ENCODE measurements at regions not wholly inside any gene's neighbourhood (a gene's known extent, or its start where the extent isn't known, plus 50 kb on each side); places are given as distances from the start of the nearest gene placed in this dataset.

- TF ChIP-seq CTCF (IDR thresholded peaks at IDR 0.05; ENCODE audit: insufficient read depth, low read length), result no peak
- TF ChIP-seq POLR2AphosphoS5 (IDR thresholded peaks at IDR 0.05; ENCODE audit: low read depth), result no peak
- no peak for TF ChIP-seq GABPA (IDR thresholded peaks at IDR 0.05; ENCODE audit: low read depth)
- TF ChIP-seq REST (IDR thresholded peaks at IDR 0.05; ENCODE audit: insufficient replicate concordance, low read depth), result no peak
- TF ChIP-seq SPI1 (IDR thresholded peaks at IDR 0.05; ENCODE audit: borderline replicate concordance, low read depth), result no peak
Observed at GRCh38 chr3:23659840-23660430, 145.8 kb upstream of the UBE2E1 start.
